Endothelial cell of umbilical vein (primary cell): ENCODE measurements at regions not wholly inside any gene's neighbourhood (a gene's known extent, or its start where the extent isn't known, plus 50 kb on each side); places are given as distances from the start of the nearest gene placed in this dataset.
"Not testable (repeated sequence)": the region's sequence is repeated elsewhere in the genome, so short reads cannot be mapped to it uniquely, and the experiment has no call there.

Experiments used
- BruUV-seq: library from RNA; stranded (reverse); fragments of 400-500 nt; replicated peaks from 2 replicates; lab custom pipeline; 2021; lab: Mats Ljungman, UMichigan
- CTCF ChIA-PET: fragments of 300-600, 350-600 bp; sonication (Branson Sonifier 250); formaldehyde crosslinking; loops from one replicate; lab custom pipeline; 2021; ENCODE audit warnings: antibody characterized with exemption, inconsistent platforms; lab: Charles Lee
- POLR2A ChIA-PET: fragments of 300-600, 350-600 bp; sonication (Branson Sonifier 250); formaldehyde crosslinking; loops from one replicate; lab custom pipeline; 2021; ENCODE audit warnings: antibody characterized with exemption, inconsistent platforms; lab: Charles Lee
- DNase-seq: peaks from one replicate; pipeline ENCODE4 v3.0.0-alpha.2; 2011; ENCODE audit warnings: low read depth, low spot score
- FAIRE-seq: peaks from 2 replicates; lab custom pipeline; 2011; peaks lifted over from hg19 to GRCh38; lab: Jason Lieb, UNC
- H2AFZ ChIP-seq: 2 replicates; pipeline ENCODE4 v1.6.0; 2012; ENCODE audit warnings: low read depth, low read length, control low read depth, inconsistent platforms
- H3K27ac ChIP-seq: 2 replicates; pipeline ENCODE4 v1.5.1; 2011; ENCODE audit warnings: low read depth, mild to moderate bottlenecking, control low read depth, low read length, moderate library complexity; ENCODE audit not compliant: insufficient read depth
- H3K27me3 ChIP-seq, 2 experiments: 2 replicates each; pipeline versions ENCODE4 v1.6.0 to v1.6.1; 2011; ENCODE audit warnings: low read length in 2 of 2, mixed read lengths in 1 of 2; ENCODE audit not compliant: control insufficient read depth in 2 of 2, insufficient read depth in 2 of 2
- H3K36me3 ChIP-seq, 2 experiments: 2 replicates in 1 of 2; 3 replicates in 1 of 2; pipeline ENCODE4 v1.5.1; 2011; ENCODE audit warnings: low read length in 2 of 2, mild to moderate bottlenecking in 1 of 2, moderate library complexity in 1 of 2; ENCODE audit not compliant: control insufficient read depth in 2 of 2, insufficient read depth in 2 of 2; ENCODE audit errors: extremely low read depth in 1 of 2
- H3K4me1 ChIP-seq: 3 replicates; pipeline ENCODE4 v1.5.1; 2011; ENCODE audit warnings: mild to moderate bottlenecking, low read length; ENCODE audit not compliant: control insufficient read depth, insufficient read depth; ENCODE audit errors: extremely low read depth
- H3K4me2 ChIP-seq: 2 replicates; pipeline ENCODE4 v1.6.1; 2011; ENCODE audit warnings: low read length, control low read depth, mixed read lengths; ENCODE audit not compliant: insufficient read depth
- H3K4me3 ChIP-seq, 3 experiments: fragments of 200-600 bp in 1 of 3; sonication (generic), shearing (Covaris generic) in 1 of 3; replicated peaks in 1 of 3; 2 replicates each; pipeline ENCODE4 v1.5.1; 2011 to 2016; ENCODE audit warnings: control low read depth in 3 of 3, low read length in 3 of 3, mild to moderate bottlenecking in 2 of 3, inconsistent platforms in 1 of 3, low read depth in 1 of 3, moderate library complexity in 1 of 3; ENCODE audit not compliant: insufficient read depth in 1 of 3
- H3K79me2 ChIP-seq: 2 replicates; pipeline ENCODE4 v1.6.0; 2012; ENCODE audit warnings: low read length, inconsistent platforms; ENCODE audit not compliant: control insufficient read depth, insufficient read depth
- H3K9ac ChIP-seq: replicated peaks from 2 replicates; pipeline ENCODE3; 2011; ENCODE audit warnings: low read length, control low read depth; ENCODE audit not compliant: insufficient read depth; ENCODE audit errors: extremely low read depth
- H3K9me1 ChIP-seq: replicated peaks from 3 replicates; pipeline ENCODE4 v1.6.0; 2011; ENCODE audit warnings: mild to moderate bottlenecking, low read length; ENCODE audit not compliant: control insufficient read depth, insufficient read depth; ENCODE audit errors: extremely low read depth
- H3K9me3 ChIP-seq: replicated peaks from 2 replicates; pipeline ENCODE4 v1.5.1; 2012; ENCODE audit warnings: low read length, inconsistent platforms; ENCODE audit not compliant: control insufficient read depth, insufficient read depth
- H4K20me1 ChIP-seq: replicated peaks from 2 replicates; pipeline ENCODE3; 2011; ENCODE audit warnings: mild to moderate bottlenecking, low read length; ENCODE audit not compliant: control insufficient read depth, insufficient read depth; ENCODE audit errors: extremely low read depth
- CTCF ChIP-seq, 2 donors: IDR thresholded peaks; 1 replicate in 1 of 2; 2 replicates in 1 of 2; pipeline ENCODE4 v1.5.1; 2011; ENCODE audit warnings: low read length in 2 of 2, mild to moderate bottlenecking in 2 of 2, moderate library complexity in 2 of 2, control low read depth in 1 of 2, inconsistent platforms in 1 of 2, low read depth in 1 of 2; ENCODE audit not compliant: insufficient read depth in 1 of 2; ENCODE audit errors: extremely low read depth in 1 of 2
- EZH2 ChIP-seq: IDR thresholded peaks from 2 replicates; pipeline ENCODE4 v1.6.1; 2012; ENCODE audit warnings: borderline replicate concordance, low read depth, mild to moderate bottlenecking, moderate library complexity, low read length, inconsistent platforms; ENCODE audit not compliant: severe bottlenecking
- FOS ChIP-seq: IDR thresholded peaks from 2 replicates; pipeline ENCODE4 v1.6.1; 2011; ENCODE audit warnings: mild to moderate bottlenecking, low read length, moderate library complexity, borderline replicate concordance; ENCODE audit not compliant: insufficient read depth
- GATA2 ChIP-seq: IDR thresholded peaks from 2 replicates; pipeline ENCODE4 v1.7.0; 2011; ENCODE audit warnings: low read depth, mild to moderate bottlenecking, moderate library complexity, mixed read lengths, low read length; ENCODE audit not compliant: insufficient read length, insufficient read depth
- JUN ChIP-seq: IDR thresholded peaks from 2 replicates; pipeline ENCODE4 v1.6.1; 2011; ENCODE audit warnings: borderline replicate concordance, low read depth; ENCODE audit not compliant: insufficient read length, insufficient read depth
- MAX ChIP-seq: IDR thresholded peaks from 2 replicates; pipeline ENCODE4 v1.6.1; 2011; ENCODE audit not compliant: insufficient read depth, insufficient read length
- MYC ChIP-seq: IDR thresholded peaks from one replicate; pipeline ENCODE4 v1.6.1; 2011; ENCODE audit warnings: mild to moderate bottlenecking, low read depth, low read length
- POLR2A ChIP-seq: IDR thresholded peaks from 2 replicates; pipeline ENCODE4 v1.6.1; 2012; ENCODE audit warnings: low read depth, mild to moderate bottlenecking, control low read depth, low read length
- POLR2AphosphoS5 ChIP-seq: IDR thresholded peaks from 2 replicates; pipeline ENCODE4 v1.6.1; 2012; ENCODE audit warnings: low read depth, mild to moderate bottlenecking, control low read depth, low read length, moderate library complexity; ENCODE audit not compliant: insufficient read depth
- dilution Hi-C: fragments of 300-500 bp; cut with MboI; formaldehyde crosslinking; loops from one replicate; pipeline ENCODE4 v1.15.0; 2019; ENCODE audit warnings: low sequenced_read_pairs; ENCODE audit not compliant: extremely low pct_ligation_motif_present
- intact Hi-C: fragments of 100-400 bp; cut with micrococcal nuclease; formaldehyde crosslinking; loops from one replicate; pipeline ENCODE4 v1.10.0; 2022

GRCh38 chr2:187696644-187697043 lies 142.4 kb upstream of the TFPI start:
- POLR2A ChIA-PET, BruUV-seq, H3K27me3 ChIP-seq, H3K9ac ChIP-seq, H3K9me3 ChIP-seq, H2AFZ ChIP-seq, H3K27ac ChIP-seq, CTCF ChIA-PET, H3K4me1 ChIP-seq, H3K4me3 ChIP-seq, FAIRE-seq, intact Hi-C loops, H4K20me1 ChIP-seq, H3K36me3 ChIP-seq, H3K9me1 ChIP-seq, H3K79me2 ChIP-seq, H3K4me2 ChIP-seq, dilution Hi-C loops, DNase-seq: not testable (repeated sequence)

DNA sequence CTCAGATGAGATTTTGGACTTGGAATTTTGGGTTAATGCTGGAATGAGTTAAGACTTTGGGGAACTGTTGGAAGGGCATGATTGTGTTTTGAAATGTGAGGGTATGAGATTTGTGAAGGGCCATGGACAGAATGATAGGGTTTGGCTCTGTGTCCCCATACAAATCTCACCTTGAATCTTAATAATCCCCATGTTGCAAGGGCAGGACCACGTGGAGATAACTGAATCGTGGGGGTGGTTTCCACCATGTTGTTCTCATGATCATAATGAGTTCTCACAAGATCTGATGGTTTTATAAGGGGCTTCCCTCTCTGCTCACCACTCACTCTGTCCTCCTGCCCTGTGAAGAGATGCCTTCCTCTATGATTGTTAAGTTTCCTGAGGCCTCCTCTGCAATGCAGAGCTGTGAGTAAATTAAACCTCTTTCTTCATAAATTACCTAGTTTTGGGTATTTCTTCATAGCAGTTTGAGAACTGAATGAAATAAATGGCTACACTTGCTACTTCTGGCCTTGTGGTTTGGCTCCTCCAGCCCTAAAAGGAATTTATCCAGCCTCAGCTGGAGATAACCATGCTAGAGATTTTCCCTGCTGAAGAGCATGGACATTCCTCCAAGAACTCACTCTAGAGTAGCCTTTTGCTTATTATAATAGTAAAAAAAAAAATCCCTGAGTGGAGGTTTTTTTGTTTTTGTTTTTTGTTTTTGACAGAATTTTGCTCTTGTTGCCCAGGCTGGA lies 144.3 kb upstream of the TFPI start:
- CTCF ChIA-PET: interaction anchor here (1.2 kb wide), 1 partner anchor 21 kb away, joined by 3 read pairs; no protein-coding TSS in a partner anchor
- DNase-seq (no peak), FAIRE-seq (no peak)
- Histone ChIP-seq H3K79me2 (no peaks in the 10 kb centered on the region), H3K4me3 (no peak overlapping the region), H3K9me1 (no peaks in the 10 kb centered on the region), H3K27me3 (no peaks in the 10 kb centered on the region), H3K9me3 (no peaks in the 10 kb centered on the region), H3K4me1 (peaks cover 8% of the 10 kb centered on the region), H3K27ac (no peak overlapping the region), H3K4me2 (no peak overlapping the region), H2AFZ (no peak overlapping the region), H3K9ac (no peak overlapping the region), H3K36me3 (no peaks in the 10 kb centered on the region), H4K20me1 (no peaks in the 10 kb centered on the region)
- no TSS peak for BruUV-seq
- POLR2A ChIA-PET: no interaction called here
- dilution Hi-C loops (no loop called here), intact Hi-C loops (no loop called here)
- no peak for TF ChIP-seq MAX
- no peak for TF ChIP-seq FOS
- no peak for TF ChIP-seq JUN
- TF ChIP-seq MYC: no peak
- no peak for TF ChIP-seq CTCF (IDR thresholded peaks at IDR 0.05; ENCODE audit: extremely low read depth in 1 of 2, insufficient read depth in 1 of 2, low read depth in 1 of 2, low read length in 2 of 2)
- TF ChIP-seq POLR2AphosphoS5: no peak
- TF ChIP-seq GATA2: no peak
- no peak for TF ChIP-seq POLR2A
- no peak for TF ChIP-seq EZH2
